ENCODE measurements at regions not wholly inside any gene's neighbourhood (a gene's known extent, or its start where the extent isn't known, plus 50 kb on each side); places are given as distances from the start of the nearest gene placed in this dataset.

DNA sequence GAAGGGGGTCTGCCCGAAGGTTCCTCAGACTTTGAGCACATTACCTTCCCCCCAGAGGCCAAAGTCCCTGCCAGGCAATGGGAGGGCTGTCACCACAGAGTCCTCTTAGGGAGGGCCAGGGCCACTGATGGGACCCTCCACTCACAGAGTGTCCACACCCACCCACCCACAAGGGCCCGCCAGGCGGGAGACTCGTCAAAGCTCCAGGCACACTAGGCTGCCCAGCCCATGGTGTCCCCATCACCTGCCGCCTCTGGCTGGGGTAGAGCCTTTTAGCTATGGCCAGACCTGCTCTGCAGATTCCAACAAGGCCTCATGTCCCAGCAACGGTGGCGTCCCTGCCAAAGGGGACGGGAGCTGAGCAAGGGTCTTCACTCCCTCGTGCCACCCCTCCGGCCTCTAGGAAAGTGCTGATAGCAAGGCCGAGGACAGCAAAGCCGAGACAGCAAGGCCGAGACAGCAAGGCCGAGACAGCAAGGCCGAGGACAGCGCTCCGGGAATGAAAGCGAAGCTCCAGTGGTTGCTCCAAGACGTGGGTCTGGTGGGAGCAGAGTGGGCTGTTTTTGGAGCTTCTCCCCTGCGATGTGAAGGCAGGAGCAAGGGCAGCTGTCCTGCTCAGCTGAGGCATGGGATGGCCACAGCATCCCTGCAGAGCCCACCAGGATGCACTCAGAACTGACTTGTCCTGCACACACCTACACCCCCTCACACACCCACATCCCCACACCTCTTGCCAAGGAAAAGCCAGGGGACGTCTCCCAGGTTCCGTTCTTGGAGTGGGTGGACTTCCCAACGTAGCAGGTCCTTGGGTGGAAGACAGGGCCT is 123.4 kb downstream of the CRYAA start:
- Histone ChIP-seq H3K4me1 (ENCODE audit: control insufficient read depth in 2 of 2, insufficient read depth in 2 of 2, low read length in 1 of 2) (peaks cover 0 to 3% of the 10 kb centered on the region in 2 donors), H3K27ac (ENCODE audit: low read depth in 2 of 2, low read length in 1 of 2) (no peak overlapping the region), H3K36me3 (ENCODE audit: control insufficient read depth in 2 of 2, insufficient read depth in 2 of 2, low read length in 1 of 2) (no peaks in the 10 kb centered on the region), H3K9me3 (ENCODE audit: control insufficient read depth in 2 of 2, insufficient read depth in 1 of 2, low read depth in 1 of 2, low read length in 1 of 2) (peaks cover 3 to 9% of the 10 kb centered on the region in 2 donors), H3K27me3 (ENCODE audit: control insufficient read depth in 1 of 2, insufficient read depth in 2 of 2, low read length in 2 of 2) (peaks cover 0 to 3% of the 10 kb centered on the region in 2 donors), H3K4me3 (ENCODE audit: low read depth in 1 of 2, low read length in 2 of 2) (no peak overlapping the region)
- 89 to 93% methylated on average over 22 to 23 of the region's 23 CpGs for WGBS, 2 donors

DNA sequence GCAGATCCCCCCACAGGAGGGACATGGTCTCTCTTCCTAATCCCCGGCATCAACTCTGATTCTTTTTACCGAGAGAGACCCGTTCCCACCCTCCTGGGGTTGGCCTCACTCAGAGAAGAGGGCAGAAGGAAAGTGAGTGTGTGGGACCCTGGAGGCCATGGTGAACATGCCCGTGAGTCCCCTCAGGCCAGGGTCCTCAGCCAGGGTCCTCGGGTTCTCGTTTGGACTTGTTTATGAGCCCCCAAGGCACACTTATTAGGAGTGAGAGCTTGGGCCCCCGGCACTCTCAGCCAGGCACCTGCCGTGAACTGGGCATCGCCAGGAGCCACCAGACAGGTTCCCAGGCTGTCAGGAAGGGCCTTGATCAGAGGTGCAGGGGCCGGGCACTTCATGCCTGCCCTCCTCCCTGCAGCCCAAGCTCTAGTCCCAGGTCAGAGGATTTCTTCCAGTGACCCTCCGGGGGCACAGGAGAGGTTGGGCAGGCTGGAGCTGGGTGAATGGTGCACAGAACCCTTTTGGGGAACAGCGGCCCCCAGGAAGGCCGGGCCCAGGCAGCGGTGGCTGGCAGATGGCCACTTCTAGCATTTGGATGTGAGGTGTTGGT is 122.6 kb downstream of the CRYAA start:
- 78 to 79% methylated on average over 14 of the region's 14 CpGs for WGBS, 2 donors
- peaks cover 0 to 3% of the 10 kb centered on the region in 2 donors for H3K4me1 ChIP-seq (ENCODE audit: control insufficient read depth in 2 of 2, insufficient read depth in 2 of 2, low read length in 1 of 2)
- H3K9me3 ChIP-seq (ENCODE audit: control insufficient read depth in 2 of 2, insufficient read depth in 1 of 2, low read depth in 1 of 2, low read length in 1 of 2), result peaks cover 3 to 9% of the 10 kb centered on the region in 2 donors
- no peak overlapping the region for H3K4me3 ChIP-seq (ENCODE audit: low read depth in 1 of 2, low read length in 2 of 2)
- peaks cover 0 to 3% of the 10 kb centered on the region in 2 donors for H3K27me3 ChIP-seq (ENCODE audit: control insufficient read depth in 1 of 2, insufficient read depth in 2 of 2, low read length in 2 of 2)
- no peaks in the 10 kb centered on the region for H3K36me3 ChIP-seq (ENCODE audit: control insufficient read depth in 2 of 2, insufficient read depth in 2 of 2, low read length in 1 of 2)
- no peak overlapping the region for H3K27ac ChIP-seq (ENCODE audit: low read depth in 2 of 2, low read length in 1 of 2)

DNA sequence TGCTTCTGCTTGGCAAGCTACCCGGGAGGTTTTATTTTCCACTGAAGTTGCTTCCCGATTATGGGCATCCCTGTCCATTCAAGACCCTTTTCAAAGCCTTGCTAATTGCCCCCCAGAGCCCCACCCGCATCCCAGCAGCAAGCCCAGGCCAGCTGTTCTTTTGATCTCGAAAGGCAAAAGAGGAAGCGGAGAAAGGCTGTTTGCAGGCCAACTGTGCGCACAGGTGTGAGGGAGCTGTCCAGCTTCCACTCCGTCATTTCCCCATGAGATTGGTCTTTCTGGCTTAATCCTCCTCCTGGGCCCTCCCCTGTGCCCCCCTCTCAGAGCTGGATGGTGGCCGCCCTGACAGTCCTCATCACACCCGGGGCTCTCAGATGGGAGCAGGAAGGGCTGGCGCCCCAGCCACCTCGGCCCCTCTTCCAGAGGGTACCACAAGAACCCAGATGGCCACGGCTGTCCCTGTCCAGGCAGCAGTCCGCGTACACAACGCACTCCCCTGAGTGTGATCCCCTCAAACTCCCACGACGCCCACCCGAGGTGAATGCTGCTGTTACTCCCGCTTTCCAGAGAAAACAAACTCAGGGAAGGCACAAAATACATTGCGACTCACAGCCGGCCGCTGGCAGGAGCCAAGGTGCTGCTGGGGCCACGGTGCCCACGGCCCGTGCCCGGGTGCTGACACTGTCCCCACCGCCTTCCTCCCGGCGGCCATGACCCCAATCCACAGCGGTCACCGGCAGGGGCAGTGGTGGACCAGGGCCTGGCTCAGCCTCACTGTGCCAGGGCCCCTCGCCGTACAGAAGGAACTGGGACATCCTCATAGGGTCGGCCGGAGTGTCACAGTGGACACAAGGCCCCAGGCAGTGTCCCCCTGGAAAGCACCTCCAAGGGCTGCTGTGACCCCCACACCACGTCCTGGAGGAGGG is 121.9 kb downstream of the CRYAA start:
- Histone ChIP-seq H3K9me3 (ENCODE audit: control insufficient read depth in 2 of 2, insufficient read depth in 1 of 2, low read depth in 1 of 2, low read length in 1 of 2) (peaks cover 3 to 8% of the 10 kb centered on the region in 2 donors), H3K4me1 (ENCODE audit: control insufficient read depth in 2 of 2, insufficient read depth in 2 of 2, low read length in 1 of 2) (peaks cover 0 to 3% of the 10 kb centered on the region in 2 donors), H3K4me3 (ENCODE audit: low read depth in 1 of 2, low read length in 2 of 2) (no peak overlapping the region), H3K27ac (ENCODE audit: low read depth in 2 of 2, low read length in 1 of 2) (no peak overlapping the region), H3K27me3 (ENCODE audit: control insufficient read depth in 1 of 2, insufficient read depth in 2 of 2, low read length in 2 of 2) (peaks cover 0 to 2% of the 10 kb centered on the region in 2 donors), H3K36me3 (ENCODE audit: control insufficient read depth in 2 of 2, insufficient read depth in 2 of 2, low read length in 1 of 2) (no peaks in the 10 kb centered on the region)
- WGBS, 2 donors, result 65 to 80% methylated on average over 35 to 36 of the region's 36 CpGs

DNA sequence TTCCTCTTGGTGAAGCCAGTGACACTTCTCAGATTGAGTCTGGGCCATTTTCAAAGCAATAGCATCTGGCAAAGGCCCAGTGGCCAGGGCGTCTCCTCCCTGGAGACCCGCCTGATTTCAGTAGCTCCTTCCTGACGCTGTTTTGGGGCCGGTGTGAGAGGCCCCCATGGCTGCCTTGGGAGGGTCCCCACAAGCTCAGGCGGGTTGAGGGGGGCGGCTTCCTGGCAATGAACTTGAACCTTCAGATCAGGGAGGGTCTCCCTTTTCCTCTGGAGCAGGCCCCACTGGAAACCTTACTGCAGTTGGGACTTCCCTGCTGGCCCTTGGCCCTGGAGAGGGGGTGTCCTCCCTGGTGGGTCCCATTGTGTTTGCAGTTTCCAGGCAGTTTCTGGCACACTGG is 121.2 kb downstream of the CRYAA start:
- no peaks in the 10 kb centered on the region for H3K27me3 ChIP-seq (ENCODE audit: control insufficient read depth in 1 of 2, insufficient read depth in 2 of 2, low read length in 2 of 2)
- 78 to 82% methylated on average over 6 of the region's 6 CpGs for WGBS, 2 donors
- H3K27ac ChIP-seq (ENCODE audit: low read depth in 2 of 2, low read length in 1 of 2), result no peak overlapping the region
- H3K4me1 ChIP-seq (ENCODE audit: control insufficient read depth in 2 of 2, insufficient read depth in 2 of 2, low read length in 1 of 2), result peaks cover 0 to 3% of the 10 kb centered on the region in 2 donors
- no peaks in the 10 kb centered on the region for H3K36me3 ChIP-seq (ENCODE audit: control insufficient read depth in 2 of 2, insufficient read depth in 2 of 2, low read length in 1 of 2)
- H3K4me3 ChIP-seq (ENCODE audit: low read depth in 1 of 2, low read length in 2 of 2), result no peak overlapping the region
- peaks cover 3 to 4% of the 10 kb centered on the region in 2 donors for H3K9me3 ChIP-seq (ENCODE audit: control insufficient read depth in 2 of 2, insufficient read depth in 1 of 2, low read depth in 1 of 2, low read length in 1 of 2)

DNA sequence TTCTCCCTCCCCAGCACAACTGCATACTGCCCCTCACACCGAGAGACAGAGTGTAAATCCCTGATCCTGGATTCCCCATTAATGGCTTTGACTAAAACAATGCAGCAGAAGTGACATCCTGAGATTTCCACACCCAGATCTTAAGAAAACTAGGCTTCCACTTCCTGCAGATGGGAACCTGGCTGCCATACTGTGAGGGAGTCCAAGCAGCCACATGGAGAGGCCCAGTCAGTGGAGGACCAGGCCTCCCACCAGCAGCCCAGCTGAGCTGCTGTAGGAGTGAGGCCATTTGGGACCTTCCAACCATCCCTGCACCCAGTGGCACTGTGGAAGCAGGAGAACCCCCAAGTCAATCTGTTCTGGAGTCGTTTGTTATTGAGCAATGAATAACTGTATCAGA is 120.6 kb downstream of the CRYAA start:
- 84 to 96% methylated on average over 2 of the region's 2 CpGs for WGBS, 2 donors
- Histone ChIP-seq H3K27me3 (ENCODE audit: control insufficient read depth in 1 of 2, insufficient read depth in 2 of 2, low read length in 2 of 2) (no peaks in the 10 kb centered on the region), H3K27ac (ENCODE audit: low read depth in 2 of 2, low read length in 1 of 2) (no peak overlapping the region), H3K9me3 (ENCODE audit: control insufficient read depth in 2 of 2, insufficient read depth in 1 of 2, low read depth in 1 of 2, low read length in 1 of 2) (peaks cover 3 to 4% of the 10 kb centered on the region in 2 donors), H3K4me3 (ENCODE audit: low read depth in 1 of 2, low read length in 2 of 2) (no peak overlapping the region), H3K36me3 (ENCODE audit: control insufficient read depth in 2 of 2, insufficient read depth in 2 of 2, low read length in 1 of 2) (no peaks in the 10 kb centered on the region), H3K4me1 (ENCODE audit: control insufficient read depth in 2 of 2, insufficient read depth in 2 of 2, low read length in 1 of 2) (peaks cover 0 to 3% of the 10 kb centered on the region in 2 donors)

DNA sequence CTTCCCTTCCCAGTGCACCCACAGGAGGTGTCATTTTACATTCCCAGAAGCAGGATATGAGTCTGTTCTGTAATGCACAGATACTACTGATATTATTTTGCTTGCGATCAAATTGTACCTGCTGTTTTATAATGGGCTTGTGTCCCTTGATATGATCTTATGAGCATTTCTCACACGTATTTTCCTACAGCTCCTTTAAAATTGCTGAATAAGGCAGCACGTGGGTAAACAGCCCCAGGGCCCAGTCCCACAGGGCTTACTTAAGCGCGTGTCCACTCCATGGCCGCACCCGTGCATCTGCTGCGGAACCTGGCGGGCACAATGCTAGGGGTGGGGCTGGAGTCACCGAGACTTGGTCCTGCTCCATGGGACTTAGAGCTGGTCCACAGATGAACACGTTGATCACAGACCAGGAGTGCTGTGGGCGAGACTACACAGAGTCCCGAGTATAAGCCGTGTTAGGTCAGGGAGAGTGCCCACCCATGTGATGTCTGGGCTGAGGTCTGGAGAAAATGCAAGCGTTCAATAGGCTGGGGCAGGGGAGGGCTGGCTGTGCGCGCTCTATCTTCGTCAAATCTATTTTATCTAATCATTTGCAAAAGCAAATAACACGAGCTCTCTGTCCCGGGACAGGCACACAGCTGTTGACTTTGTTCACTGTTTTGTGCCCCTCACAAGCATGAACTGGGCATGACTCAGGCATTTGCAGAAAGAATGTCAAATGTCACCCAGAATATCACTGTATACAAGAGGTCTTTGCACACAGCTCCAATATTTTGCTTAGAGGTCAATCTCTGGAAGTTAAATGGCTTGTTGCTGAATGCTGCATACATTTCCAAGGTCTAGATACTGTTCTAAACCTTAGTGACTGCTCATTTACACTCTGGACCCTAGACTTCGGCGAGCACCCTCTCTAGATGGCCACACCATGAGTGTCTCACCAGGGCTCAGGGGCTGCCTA is 119.3 kb downstream of the CRYAA start:
- Histone ChIP-seq H3K4me1 (ENCODE audit: control insufficient read depth in 2 of 2, insufficient read depth in 2 of 2, low read length in 1 of 2) (peaks cover 0 to 3% of the 10 kb centered on the region in 2 donors), H3K36me3 (ENCODE audit: control insufficient read depth in 2 of 2, insufficient read depth in 2 of 2, low read length in 1 of 2) (no peaks in the 10 kb centered on the region), H3K9me3 (ENCODE audit: control insufficient read depth in 2 of 2, insufficient read depth in 1 of 2, low read depth in 1 of 2, low read length in 1 of 2) (peaks cover 3 to 4% of the 10 kb centered on the region in 2 donors), H3K4me3 (ENCODE audit: low read depth in 1 of 2, low read length in 2 of 2) (no peak overlapping the region), H3K27ac (ENCODE audit: low read depth in 2 of 2, low read length in 1 of 2) (no peak overlapping the region), H3K27me3 (ENCODE audit: control insufficient read depth in 1 of 2, insufficient read depth in 2 of 2, low read length in 2 of 2) (no peaks in the 10 kb centered on the region)
- 57 to 67% methylated on average over 22 of the region's 22 CpGs for WGBS, 2 donors

DNA sequence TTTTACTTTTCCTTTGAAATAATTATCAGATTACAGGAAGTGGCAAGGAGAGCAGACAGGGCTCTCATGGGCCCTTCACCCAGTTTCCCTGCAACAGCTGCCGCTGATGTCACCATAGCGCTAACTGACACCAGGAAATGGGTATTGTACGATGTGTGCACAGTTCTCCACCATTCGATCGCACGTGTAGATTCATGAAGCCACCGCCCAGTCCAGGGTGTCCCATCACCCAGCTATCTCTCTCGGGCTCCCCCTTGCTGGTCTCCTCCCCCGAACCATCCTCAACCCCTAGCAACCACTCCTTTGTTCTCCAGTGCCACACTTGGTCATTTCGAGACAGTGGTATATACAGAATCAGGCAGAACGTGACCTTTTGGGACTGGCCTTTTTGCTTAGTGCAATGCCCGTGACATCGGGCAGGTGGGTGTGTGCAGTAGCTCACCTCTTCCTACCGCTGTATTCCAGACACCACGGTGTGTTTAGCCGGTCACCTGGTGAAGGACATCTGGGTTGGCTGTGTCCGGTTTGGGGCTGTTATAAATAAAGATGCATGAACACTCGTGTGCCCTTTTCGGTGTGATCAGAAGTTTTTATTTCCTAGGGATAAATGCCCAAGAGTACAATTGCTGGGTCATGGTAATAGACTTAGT is 118.4 kb downstream of the CRYAA start:
- H3K4me1 ChIP-seq (ENCODE audit: control insufficient read depth in 2 of 2, insufficient read depth in 2 of 2, low read length in 1 of 2), result peaks cover 0 to 3% of the 10 kb centered on the region in 2 donors
- no peaks in the 10 kb centered on the region for H3K27me3 ChIP-seq (ENCODE audit: control insufficient read depth in 1 of 2, insufficient read depth in 2 of 2, low read length in 2 of 2)
- H3K9me3 ChIP-seq (ENCODE audit: control insufficient read depth in 2 of 2, insufficient read depth in 1 of 2, low read depth in 1 of 2, low read length in 1 of 2), result peaks cover 3 to 4% of the 10 kb centered on the region in 2 donors
- WGBS, 2 donors, result 84 to 87% methylated on average over 19 of the region's 19 CpGs
- no peak overlapping the region for H3K4me3 ChIP-seq (ENCODE audit: low read depth in 1 of 2, low read length in 2 of 2)
- H3K27ac ChIP-seq (ENCODE audit: low read depth in 2 of 2, low read length in 1 of 2), result no peak overlapping the region
- no peaks in the 10 kb centered on the region for H3K36me3 ChIP-seq (ENCODE audit: control insufficient read depth in 2 of 2, insufficient read depth in 2 of 2, low read length in 1 of 2)

DNA sequence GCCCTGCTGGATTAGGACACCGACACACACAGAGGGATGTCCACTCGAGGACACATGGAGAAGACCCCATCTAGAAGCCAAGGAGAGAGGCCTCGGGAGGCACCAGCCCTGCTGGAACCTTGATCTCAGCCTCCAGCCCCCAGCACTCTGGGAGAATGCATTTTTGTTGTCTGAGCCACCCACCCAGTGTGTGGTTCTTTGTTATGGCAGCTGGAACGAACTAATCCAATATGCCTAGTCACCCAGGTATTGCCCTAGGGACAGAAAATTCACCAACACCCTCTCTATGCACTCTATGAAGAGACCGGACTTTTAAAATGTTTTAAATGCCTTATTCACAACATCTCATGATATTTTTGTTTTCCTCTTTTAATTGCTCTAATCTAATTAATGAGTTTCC is 117.4 kb downstream of the CRYAA start:
- Histone ChIP-seq H3K9me3 (ENCODE audit: control insufficient read depth in 2 of 2, insufficient read depth in 1 of 2, low read depth in 1 of 2, low read length in 1 of 2) (peaks cover 3 to 4% of the 10 kb centered on the region in 2 donors), H3K4me3 (ENCODE audit: low read depth in 1 of 2, low read length in 2 of 2) (no peak overlapping the region), H3K27me3 (ENCODE audit: control insufficient read depth in 1 of 2, insufficient read depth in 2 of 2, low read length in 2 of 2) (no peaks in the 10 kb centered on the region), H3K4me1 (ENCODE audit: control insufficient read depth in 2 of 2, insufficient read depth in 2 of 2, low read length in 1 of 2) (peaks cover 0 to 3% of the 10 kb centered on the region in 2 donors), H3K36me3 (ENCODE audit: control insufficient read depth in 2 of 2, insufficient read depth in 2 of 2, low read length in 1 of 2) (no peaks in the 10 kb centered on the region), H3K27ac (ENCODE audit: low read depth in 2 of 2, low read length in 1 of 2) (no peak overlapping the region)
- WGBS, 2 donors, result 86 to 89% methylated on average over 5 of the region's 5 CpGs
